ENCODE measurements at regions not wholly inside any gene's neighbourhood (a gene's known extent, or its start where the extent isn't known, plus 50 kb on each side); places are given as distances from the start of the nearest gene placed in this dataset.

GRCh38 chr13:86757236-86757978, 913.8 kb upstream of the SLITRK5 start:
- DNase-seq: peak; percentile 72

GRCh38 chr13:86758116-86758515, 913.1 kb upstream of the SLITRK5 start:
- DNase-seq: no peak

GRCh38 chr13:86760620-86761019, 910.6 kb upstream of the SLITRK5 start:
- DNase-seq: no peak

- no peak for DNase-seq
Observed at GRCh38 chr13:86765462-86765861, 905.7 kb upstream of the SLITRK5 start.

GRCh38 chr13:86788616-86789015, 882.6 kb upstream of the SLITRK5 start:
- no peak for DNase-seq

- DNase-seq: no peak
Observed at GRCh38 chr13:86792153-86792651, 879.0 kb upstream of the SLITRK5 start.

- DNase-seq: no peak
Observed at GRCh38 chr13:86795858-86796257, 875.3 kb upstream of the SLITRK5 start.

GRCh38 chr13:86810361-86810760, 860.8 kb upstream of the SLITRK5 start:
- no peak for DNase-seq

- DNase-seq: no peak
Observed at GRCh38 chr13:86813198-86813597, 858.0 kb upstream of the SLITRK5 start.

GRCh38 chr13:86825410-86825809, 845.8 kb upstream of the SLITRK5 start:
- DNase-seq: no peak

GRCh38 chr13:86826232-86826631, 844.9 kb upstream of the SLITRK5 start:
- no peak for DNase-seq

GRCh38 chr13:86830046-86830445, 841.1 kb upstream of the SLITRK5 start:
- no peak for DNase-seq

- no peak for DNase-seq
Observed at GRCh38 chr13:86831084-86831483, 840.1 kb upstream of the SLITRK5 start.

- DNase-seq: no peak
Observed at GRCh38 chr13:86838411-86839120, 832.6 kb upstream of the SLITRK5 start.

- DNase-seq: no peak
Observed at GRCh38 chr13:86839221-86839620, 832.0 kb upstream of the SLITRK5 start.

GRCh38 chr13:86840250-86841191, 830.6 kb upstream of the SLITRK5 start:
- no peak for DNase-seq

GRCh38 chr13:86841264-86841663, 829.9 kb upstream of the SLITRK5 start:
- DNase-seq: no peak

GRCh38 chr13:86846501-86846900, 824.7 kb upstream of the SLITRK5 start:
- no peak for DNase-seq

- DNase-seq: no peak
Observed at GRCh38 chr13:86848716-86849115, 822.5 kb upstream of the SLITRK5 start.

- no peak for DNase-seq
Observed at GRCh38 chr13:86856991-86857390, 814.2 kb upstream of the SLITRK5 start.

- DNase-seq: no peak
Observed at GRCh38 chr13:86858216-86858615, 813.0 kb upstream of the SLITRK5 start.

GRCh38 chr13:86862137-86862536, 809.0 kb upstream of the SLITRK5 start:
- no peak for DNase-seq

- no peak for DNase-seq
Observed at GRCh38 chr13:86864376-86864775, 806.8 kb upstream of the SLITRK5 start.

Measured in activated effector memory CD4-positive, alpha-beta T cell treated with anti-CD3 and anti-CD28 coated beads, Interleukin-2, amount 50 U/mL, for 16 hours (primary cell).